ENCODE measurements at regions not wholly inside any gene's neighbourhood (a gene's known extent, or its start where the extent isn't known, plus 50 kb on each side); places are given as distances from the start of the nearest gene placed in this dataset.
"Not testable (repeated sequence)": the region's sequence is repeated elsewhere in the genome, so short reads cannot be mapped to it uniquely, and the experiment has no call there.

GRCh38 chrX:4656419-4656818, 943.0 kb upstream of the PRKX start:
- H3K27me3 Mint-ChIP-seq, result no peaks in the 10 kb centered on the region
- DNase-seq, result no peak
- peaks cover 0 to 5% (median 0%) of the 10 kb centered on the region in 3 donors for H3K36me3 Mint-ChIP-seq
- no peak overlapping the region for H3K4me3 Mint-ChIP-seq
- no peaks in the 10 kb centered on the region for H3K4me1 Mint-ChIP-seq
- H3K9me3 Mint-ChIP-seq, result peaks cover 0 to 19% (median 6%) of the 10 kb centered on the region in 9 donors
- no peak overlapping the region for H3K27ac Mint-ChIP-seq
- POLR2A ChIA-PET, result no interaction called here
- no peak for ATAC-seq

GRCh38 chrX:4655743-4656142, 942.3 kb upstream of the PRKX start:
- H3K27ac Mint-ChIP-seq, result no peak overlapping the region

GRCh38 chrX:4642114-4642513, 928.7 kb upstream of the PRKX start:
- H3K9me3 Mint-ChIP-seq, result peaks cover 0 to 9% (median 0%) of the 10 kb centered on the region in 9 donors
- no peaks in the 10 kb centered on the region for H3K27me3 Mint-ChIP-seq
- H3K27ac Mint-ChIP-seq, result no peak overlapping the region
- H3K4me1 Mint-ChIP-seq, result no peaks in the 10 kb centered on the region
- ATAC-seq (no peak), DNase-seq (no peak)
- POLR2A ChIA-PET, result no interaction called here
- no peaks in the 10 kb centered on the region for H3K36me3 Mint-ChIP-seq
- H3K4me3 Mint-ChIP-seq, result no peak overlapping the region

More at GRCh38 chrX:4655743-4656142, 942.3 kb upstream of the PRKX start:
- Mint-ChIP-seq H3K9me3 (peaks cover 0 to 18% (median 6%) of the 10 kb centered on the region in 9 donors), H3K27me3 (no peaks in the 10 kb centered on the region), H3K36me3 (peaks cover 0 to 5% (median 0%) of the 10 kb centered on the region in 3 donors), H3K4me3 (no peak overlapping the region), H3K4me1 (no peaks in the 10 kb centered on the region)
- POLR2A ChIA-PET, result no interaction called here
- ATAC-seq (no peak), DNase-seq (no peak)

- Mint-ChIP-seq H3K27ac (no peak overlapping the region), H3K4me1 (no peaks in the 10 kb centered on the region), H3K4me3 (no peak overlapping the region), H3K9me3 (peaks cover 0 to 10% (median 0%) of the 10 kb centered on the region in 9 donors), H3K27me3 (no peaks in the 10 kb centered on the region), H3K36me3 (no peaks in the 10 kb centered on the region)
- ATAC-seq (no peak), DNase-seq (no peak)
- POLR2A ChIA-PET, result no interaction called here
Observed at GRCh38 chrX:4638036-4638435, 924.6 kb upstream of the PRKX start.

- peaks cover 0 to 14% (median 2%) of the 10 kb centered on the region in 9 donors for H3K9me3 Mint-ChIP-seq
- H3K27me3 Mint-ChIP-seq, result no peaks in the 10 kb centered on the region
- H3K4me3 Mint-ChIP-seq, result no peak overlapping the region
- no peak for ATAC-seq
- no peak for DNase-seq
- H3K4me1 Mint-ChIP-seq, result no peaks in the 10 kb centered on the region
- POLR2A ChIA-PET, result no interaction called here
- H3K36me3 Mint-ChIP-seq, result peaks cover 0 to 3% (median 0%) of the 10 kb centered on the region in 3 donors
- H3K27ac Mint-ChIP-seq, result no peak overlapping the region
Observed at GRCh38 chrX:4627414-4627813, 914.0 kb upstream of the PRKX start.

GRCh38 chrX:4622486-4623167, 909.2 kb upstream of the PRKX start:
- H3K9me3 Mint-ChIP-seq, result peaks cover 0 to 15% (median 0%) of the 10 kb centered on the region in 9 donors
- H3K27me3 Mint-ChIP-seq, result no peaks in the 10 kb centered on the region
- H3K4me3 Mint-ChIP-seq, result no peak overlapping the region
- POLR2A ChIA-PET, result no interaction called here
- no peak overlapping the region for H3K27ac Mint-ChIP-seq
- no peak for ATAC-seq
- H3K4me1 Mint-ChIP-seq, result no peaks in the 10 kb centered on the region
- peaks cover 0 to 4% (median 0%) of the 10 kb centered on the region in 3 donors for H3K36me3 Mint-ChIP-seq
- DNase-seq, result no peak

- ATAC-seq, H3K27ac Mint-ChIP-seq, H3K4me1 Mint-ChIP-seq, H3K4me3 Mint-ChIP-seq, POLR2A ChIA-PET, DNase-seq, H3K36me3 Mint-ChIP-seq, H3K27me3 Mint-ChIP-seq: not testable (repeated sequence)
- H3K9me3 Mint-ChIP-seq, result peaks cover 0 to 26% (median 10%) of the 10 kb centered on the region in 9 donors
Observed at GRCh38 chrX:4613651-4614050, 900.2 kb upstream of the PRKX start.

GRCh38 chrX:4588893-4589292, 875.4 kb upstream of the PRKX start:
- ATAC-seq (no peak), DNase-seq (no peak)
- POLR2A ChIA-PET, result no interaction called here
- peaks cover 0 to 15% (median 3%) of the 10 kb centered on the region in 9 donors for H3K9me3 Mint-ChIP-seq
- no peaks in the 10 kb centered on the region for H3K4me1 Mint-ChIP-seq
- H3K4me3 Mint-ChIP-seq, result no peak overlapping the region
- no peaks in the 10 kb centered on the region for H3K27me3 Mint-ChIP-seq
- H3K27ac Mint-ChIP-seq, result no peak overlapping the region
- H3K36me3 Mint-ChIP-seq, result peaks cover 0 to 5% (median 2%) of the 10 kb centered on the region in 3 donors

GRCh38 chrX:4588466-4588865, 875.0 kb upstream of the PRKX start:
- Mint-ChIP-seq H3K27ac (no peak overlapping the region), H3K9me3 (peaks cover 0 to 15% (median 3%) of the 10 kb centered on the region in 9 donors), H3K4me1 (no peaks in the 10 kb centered on the region), H3K4me3 (no peak overlapping the region), H3K36me3 (peaks cover 0 to 5% (median 2%) of the 10 kb centered on the region in 3 donors), H3K27me3 (no peaks in the 10 kb centered on the region)
- DNase-seq (no peak), ATAC-seq (no peak)
- POLR2A ChIA-PET, result no interaction called here

GRCh38 chrX:4588056-4588455, 874.6 kb upstream of the PRKX start:
- Mint-ChIP-seq H3K27me3 (no peaks in the 10 kb centered on the region), H3K36me3 (peaks cover 0 to 5% (median 2%) of the 10 kb centered on the region in 3 donors), H3K4me1 (no peaks in the 10 kb centered on the region), H3K27ac (no peak overlapping the region), H3K4me3 (no peak overlapping the region), H3K9me3 (peaks cover 0 to 15% (median 3%) of the 10 kb centered on the region in 9 donors)
- no peak for DNase-seq
- no peak for ATAC-seq
- POLR2A ChIA-PET, result no interaction called here

- DNase-seq, result no peak
- H3K4me1 Mint-ChIP-seq, result no peaks in the 10 kb centered on the region
- peaks cover 0 to 10% (median 4%) of the 10 kb centered on the region in 9 donors for H3K9me3 Mint-ChIP-seq
- no peak for ATAC-seq
- H3K27me3 Mint-ChIP-seq, result no peaks in the 10 kb centered on the region
- POLR2A ChIA-PET, result no interaction called here
- H3K27ac Mint-ChIP-seq, result no peak overlapping the region
- H3K36me3 Mint-ChIP-seq, result no peaks in the 10 kb centered on the region
- no peak overlapping the region for H3K4me3 Mint-ChIP-seq
Observed at GRCh38 chrX:4579999-4580398, 866.5 kb upstream of the PRKX start.

- no peaks in the 10 kb centered on the region for H3K27me3 Mint-ChIP-seq
- H3K4me1 Mint-ChIP-seq, result no peaks in the 10 kb centered on the region
- DNase-seq (no peak), ATAC-seq (no peak)
- H3K27ac Mint-ChIP-seq, result no peak overlapping the region
- no peaks in the 10 kb centered on the region for H3K36me3 Mint-ChIP-seq
- no peak overlapping the region for H3K4me3 Mint-ChIP-seq
- peaks cover 0 to 6% (median 3%) of the 10 kb centered on the region in 9 donors for H3K9me3 Mint-ChIP-seq
- POLR2A ChIA-PET, result no interaction called here
Observed at GRCh38 chrX:4579480-4579879, 866.0 kb upstream of the PRKX start.

- no peaks in the 10 kb centered on the region for H3K4me1 Mint-ChIP-seq
- no peaks in the 10 kb centered on the region for H3K36me3 Mint-ChIP-seq
- H3K9me3 Mint-ChIP-seq, result peaks cover 0 to 7% (median 3%) of the 10 kb centered on the region in 9 donors
- DNase-seq (no peak), ATAC-seq (no peak)
- H3K4me3 Mint-ChIP-seq, result no peak overlapping the region
- no peak overlapping the region for H3K27ac Mint-ChIP-seq
- no peaks in the 10 kb centered on the region for H3K27me3 Mint-ChIP-seq
- POLR2A ChIA-PET, result no interaction called here
Observed at GRCh38 chrX:4572691-4573090, 859.2 kb upstream of the PRKX start.

- Mint-ChIP-seq H3K36me3 (no peaks in the 10 kb centered on the region), H3K27ac (no peak overlapping the region), H3K9me3 (peaks cover 0 to 10% (median 0%) of the 10 kb centered on the region in 9 donors), H3K4me1 (no peaks in the 10 kb centered on the region), H3K27me3 (no peaks in the 10 kb centered on the region), H3K4me3 (no peak overlapping the region)
- no peak for DNase-seq
- no peak for ATAC-seq
- POLR2A ChIA-PET, result no interaction called here
Observed at GRCh38 chrX:4570151-4570550, 856.7 kb upstream of the PRKX start.
